ENCODE measurements at regions not wholly inside any gene's neighbourhood (a gene's known extent, or its start where the extent isn't known, plus 50 kb on each side); places are given as distances from the start of the nearest gene placed in this dataset.

GRCh38 chr3:24545887-24546286 is 51.2 kb upstream of the THRB start:
- TF ChIP-seq CTCF (conservative IDR thresholded peaks at IDR 0.05) (no peak), ZFX (IDR thresholded peaks at IDR 0.05) (no peak)

Measured in C4-2B (cell line).